NCI-H748 (cell line): ENCODE measurements at regions not wholly inside any gene's neighbourhood (a gene's known extent, or its start where the extent isn't known, plus 50 kb on each side); places are given as distances from the start of the nearest gene placed in this dataset.
"Not testable (repeated sequence)": the region's sequence is repeated elsewhere in the genome, so short reads cannot be mapped to it uniquely, and the experiment has no call there.

Experiments used
- DNase-seq: peaks from one replicate; lab custom pipeline; 2025; ENCODE audit not compliant: unreplicated experiment; lab: John Stamatoyannopoulos, UW

GRCh38 chr13:24931450-24932251 is 164.3 kb upstream of the PABPC3 start:
- no peak for DNase-seq

GRCh38 chr13:24933106-24934023 is 162.6 kb upstream of the PABPC3 start:
- not testable (repeated sequence) for DNase-seq

GRCh38 chr13:24934024-24934385 is 161.9 kb upstream of the PABPC3 start:
- DNase-seq, result not testable (repeated sequence)

GRCh38 chr13:24938966-24939365 is 157.0 kb upstream of the PABPC3 start:
- DNase-seq, result no peak

- DNase-seq, result not testable (repeated sequence)
Measured at GRCh38 chr13:24941023-24941713, 154.8 kb upstream of the PABPC3 start.

- no peak for DNase-seq
Measured at GRCh38 chr13:24943136-24943535, 152.8 kb upstream of the PABPC3 start.

GRCh38 chr13:24944073-24944472 is 151.9 kb upstream of the PABPC3 start:
- DNase-seq, result not testable (repeated sequence)

- not testable (repeated sequence) for DNase-seq
Measured at GRCh38 chr13:24948977-24949376, 147.0 kb upstream of the PABPC3 start.

- DNase-seq, result not testable (repeated sequence)
Measured at GRCh38 chr13:24950611-24951010, 145.3 kb upstream of the PABPC3 start.

- DNase-seq, result not testable (repeated sequence)
Measured at GRCh38 chr13:24967970-24968369, 128.0 kb upstream of the PABPC3 start.

GRCh38 chr13:24968416-24968815 is 127.5 kb upstream of the PABPC3 start:
- DNase-seq, result not testable (repeated sequence)

- not testable (repeated sequence) for DNase-seq
Measured at GRCh38 chr13:24973102-24973501, 122.8 kb upstream of the PABPC3 start.

GRCh38 chr13:24981181-24981803 is 114.6 kb upstream of the PABPC3 start:
- not testable (repeated sequence) for DNase-seq

GRCh38 chr13:24982333-24982999 is 113.5 kb upstream of the PABPC3 start:
- peak; percentile 52 for DNase-seq

GRCh38 chr13:24983094-24983493 is 112.8 kb upstream of the PABPC3 start:
- no peak for DNase-seq

- DNase-seq, result no peak
Measured at GRCh38 chr13:24984134-24984533, 111.8 kb upstream of the PABPC3 start.

GRCh38 chr13:24985107-24985506 is 110.8 kb upstream of the PABPC3 start:
- no peak for DNase-seq

GRCh38 chr13:24985896-24986295 is 110.0 kb upstream of the PABPC3 start:
- no peak for DNase-seq

- no peak for DNase-seq
Measured at GRCh38 chr13:24986826-24987225, 109.1 kb upstream of the PABPC3 start.

GRCh38 chr13:24989959-24990358 is 106.0 kb upstream of the PABPC3 start:
- not testable (repeated sequence) for DNase-seq
